ENCODE measurements at regions not wholly inside any gene's neighbourhood (a gene's known extent, or its start where the extent isn't known, plus 50 kb on each side); places are given as distances from the start of the nearest gene placed in this dataset.

DNA sequence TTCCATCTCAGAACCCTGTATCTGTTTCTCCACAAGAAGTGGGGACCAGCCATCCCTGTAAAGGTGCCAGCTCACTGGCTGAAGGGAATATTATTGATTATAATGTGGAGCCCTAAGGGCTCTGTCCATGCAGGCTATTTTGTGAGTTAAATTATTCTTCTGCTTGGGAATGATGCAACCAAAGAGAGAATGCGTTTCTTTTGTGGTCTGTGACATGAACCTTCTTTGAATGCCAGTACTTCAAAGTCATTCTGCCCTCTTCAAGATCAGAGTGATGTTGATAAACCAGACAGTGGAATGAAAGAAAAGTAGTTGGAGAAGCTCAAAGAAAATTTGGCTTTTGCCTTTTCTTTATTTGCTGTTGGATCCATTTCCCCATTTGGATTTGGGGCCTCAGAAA is 995.2 kb downstream of the KCNMA1 start:
- TF ChIP-seq ZBTB33 (IDR thresholded peaks at IDR 0.05), result no peak
- TF ChIP-seq, protein P1, sequence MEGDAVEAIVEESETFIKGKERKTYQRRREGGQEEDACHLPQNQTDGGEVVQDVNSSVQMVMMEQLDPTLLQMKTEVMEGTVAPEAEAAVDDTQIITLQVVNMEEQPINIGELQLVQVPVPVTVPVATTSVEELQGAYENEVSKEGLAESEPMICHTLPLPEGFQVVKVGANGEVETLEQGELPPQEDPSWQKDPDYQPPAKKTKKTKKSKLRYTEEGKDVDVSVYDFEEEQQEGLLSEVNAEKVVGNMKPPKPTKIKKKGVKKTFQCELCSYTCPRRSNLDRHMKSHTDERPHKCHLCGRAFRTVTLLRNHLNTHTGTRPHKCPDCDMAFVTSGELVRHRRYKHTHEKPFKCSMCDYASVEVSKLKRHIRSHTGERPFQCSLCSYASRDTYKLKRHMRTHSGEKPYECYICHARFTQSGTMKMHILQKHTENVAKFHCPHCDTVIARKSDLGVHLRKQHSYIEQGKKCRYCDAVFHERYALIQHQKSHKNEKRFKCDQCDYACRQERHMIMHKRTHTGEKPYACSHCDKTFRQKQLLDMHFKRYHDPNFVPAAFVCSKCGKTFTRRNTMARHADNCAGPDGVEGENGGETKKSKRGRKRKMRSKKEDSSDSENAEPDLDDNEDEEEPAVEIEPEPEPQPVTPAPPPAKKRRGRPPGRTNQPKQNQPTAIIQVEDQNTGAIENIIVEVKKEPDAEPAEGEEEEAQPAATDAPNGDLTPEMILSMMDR (IDR thresholded peaks at IDR 0.05; ENCODE audit: low read depth, low read length, missing input control), result no peak
- no peak for TF ChIP-seq RAD21 (IDR thresholded peaks at IDR 0.05)
- no peak for TF ChIP-seq SP1 (IDR thresholded peaks at IDR 0.05)
- no peak for TF ChIP-seq TAF1 (conservative IDR thresholded peaks at IDR 0.05)
- TF ChIP-seq, protein P2, sequence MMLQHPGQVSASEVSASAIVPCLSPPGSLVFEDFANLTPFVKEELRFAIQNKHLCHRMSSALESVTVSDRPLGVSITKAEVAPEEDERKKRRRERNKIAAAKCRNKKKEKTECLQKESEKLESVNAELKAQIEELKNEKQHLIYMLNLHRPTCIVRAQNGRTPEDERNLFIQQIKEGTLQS (IDR thresholded peaks at IDR 0.05), result no peak
- TF ChIP-seq, protein P3, sequence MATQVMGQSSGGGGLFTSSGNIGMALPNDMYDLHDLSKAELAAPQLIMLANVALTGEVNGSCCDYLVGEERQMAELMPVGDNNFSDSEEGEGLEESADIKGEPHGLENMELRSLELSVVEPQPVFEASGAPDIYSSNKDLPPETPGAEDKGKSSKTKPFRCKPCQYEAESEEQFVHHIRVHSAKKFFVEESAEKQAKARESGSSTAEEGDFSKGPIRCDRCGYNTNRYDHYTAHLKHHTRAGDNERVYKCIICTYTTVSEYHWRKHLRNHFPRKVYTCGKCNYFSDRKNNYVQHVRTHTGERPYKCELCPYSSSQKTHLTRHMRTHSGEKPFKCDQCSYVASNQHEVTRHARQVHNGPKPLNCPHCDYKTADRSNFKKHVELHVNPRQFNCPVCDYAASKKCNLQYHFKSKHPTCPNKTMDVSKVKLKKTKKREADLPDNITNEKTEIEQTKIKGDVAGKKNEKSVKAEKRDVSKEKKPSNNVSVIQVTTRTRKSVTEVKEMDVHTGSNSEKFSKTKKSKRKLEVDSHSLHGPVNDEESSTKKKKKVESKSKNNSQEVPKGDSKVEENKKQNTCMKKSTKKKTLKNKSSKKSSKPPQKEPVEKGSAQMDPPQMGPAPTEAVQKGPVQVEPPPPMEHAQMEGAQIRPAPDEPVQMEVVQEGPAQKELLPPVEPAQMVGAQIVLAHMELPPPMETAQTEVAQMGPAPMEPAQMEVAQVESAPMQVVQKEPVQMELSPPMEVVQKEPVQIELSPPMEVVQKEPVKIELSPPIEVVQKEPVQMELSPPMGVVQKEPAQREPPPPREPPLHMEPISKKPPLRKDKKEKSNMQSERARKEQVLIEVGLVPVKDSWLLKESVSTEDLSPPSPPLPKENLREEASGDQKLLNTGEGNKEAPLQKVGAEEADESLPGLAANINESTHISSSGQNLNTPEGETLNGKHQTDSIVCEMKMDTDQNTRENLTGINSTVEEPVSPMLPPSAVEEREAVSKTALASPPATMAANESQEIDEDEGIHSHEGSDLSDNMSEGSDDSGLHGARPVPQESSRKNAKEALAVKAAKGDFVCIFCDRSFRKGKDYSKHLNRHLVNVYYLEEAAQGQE (IDR thresholded peaks at IDR 0.05), result no peak
- no peak for TF ChIP-seq MAX (IDR thresholded peaks at IDR 0.05)
- TF ChIP-seq GABPA (IDR thresholded peaks at IDR 0.05 in 1 of 2, conservative IDR thresholded peaks at IDR 0.05 in 1 of 2), result no peak
